ENCODE measurements at regions not wholly inside any gene's neighbourhood (a gene's known extent, or its start where the extent isn't known, plus 50 kb on each side); places are given as distances from the start of the nearest gene placed in this dataset.

- no peak for TF ChIP-seq CTCF (IDR thresholded peaks at IDR 0.05; ENCODE audit: poor library complexity, severe bottlenecking)
- TF ChIP-seq SMC3 (conservative IDR thresholded peaks at IDR 0.05; ENCODE audit: poor library complexity) = no peak
- no peak for TF ChIP-seq EP300 (conservative IDR thresholded peaks at IDR 0.05; ENCODE audit: poor library complexity, severe bottlenecking)
- no peak for TF ChIP-seq MXI1 (conservative IDR thresholded peaks at IDR 0.05; ENCODE audit: poor library complexity, severe bottlenecking)
- no peak for TF ChIP-seq EZH2 (IDR thresholded peaks at IDR 0.05; ENCODE audit: borderline replicate concordance, insufficient read depth, low read length, poor library complexity, severe bottlenecking)
- TF ChIP-seq POLR2AphosphoS5 (IDR thresholded peaks at IDR 0.05) = no peak
- TF ChIP-seq REST (IDR thresholded peaks at IDR 0.05; ENCODE audit: borderline replicate concordance) = no peak
These were observed 285.1 kb upstream of the ARRDC3 start for GRCh38 chr5:91668261-91668660.
